Medulla oblongata (tissue), 1 donor: ENCODE measurements at regions not wholly inside any gene's neighbourhood (a gene's known extent, or its start where the extent isn't known, plus 50 kb on each side); places are given as distances from the start of the nearest gene placed in this dataset.
"Not testable (repeated sequence)": the region's sequence is repeated elsewhere in the genome, so short reads cannot be mapped to it uniquely, and the experiment has no call there.

Source experiments
- DNase-seq: peaks from one replicate; pipeline ENCODE4 v3.0.0-alpha.2; 2015; ENCODE audit errors: extremely low spot score

DNA sequence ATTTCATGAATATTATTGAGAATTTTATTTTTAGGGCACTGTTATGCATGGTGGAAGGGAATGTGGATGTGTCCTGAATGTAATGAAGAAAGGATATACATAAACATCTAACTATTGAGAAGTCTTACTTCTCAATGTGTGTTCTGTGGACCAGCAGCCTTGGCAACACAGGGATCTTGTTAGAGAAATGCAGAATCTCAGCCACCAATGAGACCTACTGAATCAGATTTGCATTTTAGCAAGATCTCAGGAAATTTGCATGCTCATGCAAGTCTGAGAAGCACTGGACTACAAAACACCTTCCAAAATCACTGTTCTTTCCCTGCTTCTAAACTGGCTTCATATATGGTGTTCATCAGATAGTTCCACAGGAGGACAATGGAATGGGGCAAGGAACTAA is 139.7 kb upstream of the WDFY3 start:
- DNase-seq = no peak

DNA sequence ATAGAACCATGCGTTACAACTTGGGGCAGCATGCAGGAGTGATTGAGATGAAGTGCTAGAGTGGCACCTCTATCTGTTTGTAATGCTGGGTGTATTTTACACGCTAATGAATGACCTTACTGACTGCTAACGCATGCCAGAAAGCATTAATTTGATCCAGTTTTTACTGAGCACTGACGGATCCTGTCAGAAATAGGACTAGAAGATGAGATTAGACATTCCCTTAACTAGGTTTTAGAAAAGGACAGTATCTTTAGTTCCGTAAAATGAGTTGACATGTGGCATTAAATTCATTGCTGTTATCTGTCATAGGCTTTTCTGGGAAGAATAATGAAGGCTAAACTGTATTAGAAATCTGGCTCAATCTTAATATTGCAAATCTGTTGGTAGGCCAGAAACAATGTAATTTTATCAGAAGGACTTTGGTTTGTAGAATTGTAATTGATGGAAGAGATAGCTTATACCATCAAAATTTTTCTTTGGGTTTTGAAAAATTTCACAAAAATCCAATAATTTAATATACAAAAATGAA is 140.4 kb upstream of the WDFY3 start:
- DNase-seq = no peak

DNA sequence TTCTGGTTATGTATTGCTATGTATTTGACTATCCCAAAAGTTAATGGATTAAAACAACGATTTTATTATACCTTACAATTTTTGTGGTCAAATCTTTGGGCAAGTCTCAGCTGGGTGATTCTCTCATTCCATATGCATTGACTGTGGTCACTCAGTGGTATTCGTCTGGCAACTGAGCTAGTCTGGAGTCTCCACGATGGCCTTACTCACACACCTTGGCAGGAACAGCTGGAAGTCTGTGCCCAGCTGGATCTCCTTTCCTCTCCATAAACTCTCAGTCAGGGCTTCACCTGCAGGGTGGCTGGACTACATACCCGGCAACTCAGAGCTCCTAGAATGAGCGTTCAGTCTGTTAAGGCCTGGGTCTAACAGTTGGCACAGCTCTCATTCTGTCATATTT is 141.1 kb upstream of the WDFY3 start:
- DNase-seq = no peak

- no peak for DNase-seq
Measured at GRCh38 chr4:85113706-85114105, 147.2 kb upstream of the WDFY3 start.

- no peak for DNase-seq
Measured at GRCh38 chr4:85114526-85114925, 148.0 kb upstream of the WDFY3 start.

DNA sequence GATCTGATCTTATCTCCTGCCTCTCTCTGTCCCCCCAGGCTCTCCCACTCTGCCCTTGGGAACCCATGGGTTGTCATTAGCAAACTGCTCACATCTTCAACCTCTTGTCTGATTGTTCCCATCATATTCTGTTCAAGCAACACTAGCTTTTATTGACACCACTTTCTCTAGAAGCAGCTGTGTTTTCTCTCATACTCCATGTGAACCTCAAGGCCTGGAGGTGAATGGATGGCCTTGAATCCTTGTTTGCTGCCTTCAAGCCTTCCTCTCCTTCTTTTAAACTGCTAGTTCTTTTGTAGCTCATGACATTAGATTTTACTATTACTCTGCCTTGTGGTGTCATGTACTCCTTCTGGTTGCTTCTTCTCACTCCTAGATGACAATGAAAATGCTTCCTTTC is 149.5 kb upstream of the WDFY3 start:
- DNase-seq = no peak

- DNase-seq = no peak
Measured at GRCh38 chr4:85125688-85126087, 159.2 kb upstream of the WDFY3 start.

- DNase-seq = no peak
Measured at GRCh38 chr4:85126991-85127591, 160.6 kb upstream of the WDFY3 start.

DNA sequence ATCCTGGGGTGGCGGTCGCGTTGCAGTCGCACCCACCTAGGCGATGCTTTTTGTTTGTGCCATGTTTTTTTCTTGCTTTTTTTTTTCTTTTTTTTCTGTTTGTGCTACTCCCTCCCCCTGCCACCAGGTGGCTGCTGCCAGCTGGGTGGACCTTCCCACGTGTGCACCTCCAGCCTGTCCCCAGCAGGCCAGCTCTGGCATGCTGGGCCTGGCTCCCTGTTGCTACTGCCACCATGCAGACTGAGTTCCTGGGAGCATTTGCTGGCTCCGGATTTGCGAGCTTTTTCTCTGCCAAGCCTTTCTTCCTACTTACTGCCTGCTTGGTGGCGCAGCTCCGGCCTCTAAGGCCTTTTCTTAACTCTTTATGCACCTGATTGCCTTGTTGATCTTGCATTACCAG is 161.2 kb upstream of the WDFY3 start:
- DNase-seq = no peak

DNA sequence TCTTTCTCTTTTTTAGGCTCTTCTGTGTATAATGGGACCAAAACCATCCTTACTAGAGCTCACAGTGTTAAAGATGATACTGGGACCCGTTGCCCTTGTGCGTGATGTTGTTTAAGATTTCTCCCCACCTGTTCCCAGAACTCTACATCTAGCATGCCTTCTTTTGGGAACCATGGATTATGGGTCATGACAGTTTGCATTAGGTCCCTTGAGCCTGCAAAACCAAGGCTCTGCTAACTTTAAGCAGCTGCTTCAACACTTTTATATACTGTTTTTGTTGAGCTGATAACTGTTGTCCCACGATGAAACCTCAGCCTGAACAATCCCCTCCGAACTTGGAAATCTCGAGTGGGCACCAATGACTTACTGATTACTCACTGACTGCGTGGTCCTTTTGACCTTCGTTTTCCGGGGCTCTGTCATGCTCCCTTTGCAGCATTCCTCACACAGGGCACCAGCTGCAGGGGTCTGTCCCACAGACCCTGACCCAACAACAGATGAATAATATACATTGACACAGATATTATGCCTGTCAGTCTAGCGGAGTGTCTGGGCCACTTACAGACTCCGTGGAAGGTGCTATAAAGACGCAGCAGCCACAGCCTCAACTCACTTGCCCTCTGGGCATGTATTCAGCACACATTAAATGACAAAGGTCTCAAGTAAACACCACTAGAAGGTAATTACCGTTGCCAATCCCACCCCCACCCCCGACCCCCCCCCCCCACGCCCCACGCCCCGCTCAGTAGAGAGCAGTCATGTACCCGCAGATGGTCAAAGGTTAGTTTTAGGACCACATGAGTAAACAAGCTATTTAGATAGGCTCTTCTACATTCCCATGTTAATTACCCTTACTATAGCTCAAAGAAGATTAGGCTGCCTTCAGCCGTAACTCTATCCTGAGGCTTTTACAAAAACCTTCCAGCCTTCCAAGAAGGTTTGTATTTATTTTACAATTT is 162.0 kb upstream of the WDFY3 start:
- DNase-seq = no peak

GRCh38 chr4:85129354-85130125 is 163.1 kb upstream of the WDFY3 start:
- not testable (repeated sequence) for DNase-seq

GRCh38 chr4:85132117-85132516 is 165.6 kb upstream of the WDFY3 start:
- no peak for DNase-seq

DNA sequence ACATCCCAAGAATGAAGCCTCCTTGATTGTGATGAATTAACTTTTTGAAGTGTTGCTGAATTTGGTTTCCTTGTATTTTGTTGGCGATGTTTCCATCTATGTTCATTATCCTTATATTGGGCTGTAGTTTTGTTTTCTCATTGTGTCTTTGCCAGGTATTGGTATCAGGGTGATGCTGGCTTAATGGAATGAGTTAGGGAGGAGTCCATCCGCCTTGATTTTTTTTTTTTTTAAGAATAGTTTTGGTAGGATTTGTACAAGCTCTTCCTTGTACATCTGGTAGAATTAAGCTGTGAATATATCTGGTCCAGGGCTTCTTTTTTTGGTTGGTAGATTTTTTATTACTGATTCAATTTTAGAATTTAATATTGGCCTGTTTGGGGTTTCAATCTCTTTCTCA is 166.1 kb upstream of the WDFY3 start:
- DNase-seq = no peak

DNA sequence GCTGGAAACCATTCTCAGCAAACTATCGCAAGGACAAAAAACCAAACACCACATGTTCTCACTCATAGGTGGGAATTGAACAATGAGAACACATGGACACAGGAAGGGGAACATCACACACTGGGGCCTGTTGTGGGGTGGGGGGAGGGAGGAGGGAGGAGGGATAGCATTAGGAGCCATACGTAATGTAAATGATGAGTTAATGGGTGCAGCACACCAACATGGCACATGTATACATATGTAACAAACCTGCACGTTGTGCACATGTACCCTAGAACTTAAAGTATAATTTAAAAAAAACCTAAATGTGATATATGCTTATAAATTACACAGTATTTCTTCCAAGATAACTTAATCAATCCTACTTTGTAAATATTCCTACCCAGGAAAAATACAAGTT is 173.3 kb upstream of the WDFY3 start:
- DNase-seq = not testable (repeated sequence)

DNA sequence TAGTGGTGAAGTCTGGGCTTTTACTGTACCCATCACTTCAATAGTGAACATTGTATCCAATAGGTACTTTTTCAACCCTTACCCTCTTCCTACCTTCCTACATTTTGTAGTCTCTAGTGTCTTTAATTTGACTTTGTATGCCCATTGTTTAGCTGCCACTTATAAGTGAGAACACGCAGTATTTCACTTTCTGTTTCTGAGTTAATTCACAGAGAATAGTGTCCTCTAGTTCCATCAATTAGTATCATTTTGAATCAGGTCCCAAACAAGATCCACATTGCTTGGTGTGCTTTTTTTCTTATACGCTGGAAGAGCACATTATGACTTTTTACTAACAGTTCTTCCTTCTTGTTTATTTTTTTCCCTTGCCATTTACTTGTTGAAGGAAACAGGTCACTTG is 176.0 kb upstream of the WDFY3 start:
- DNase-seq = peak; percentile 29

GRCh38 chr4:85147481-85148076 is 181.1 kb upstream of the WDFY3 start:
- DNase-seq = peak; percentile 91

- DNase-seq = no peak
Measured at GRCh38 chr4:85149676-85150075, 183.2 kb upstream of the WDFY3 start.

GRCh38 chr4:85151371-85151770 is 184.9 kb upstream of the WDFY3 start:
- no peak for DNase-seq

- no peak for DNase-seq
Measured at GRCh38 chr4:85151786-85152185, 185.3 kb upstream of the WDFY3 start.

DNA sequence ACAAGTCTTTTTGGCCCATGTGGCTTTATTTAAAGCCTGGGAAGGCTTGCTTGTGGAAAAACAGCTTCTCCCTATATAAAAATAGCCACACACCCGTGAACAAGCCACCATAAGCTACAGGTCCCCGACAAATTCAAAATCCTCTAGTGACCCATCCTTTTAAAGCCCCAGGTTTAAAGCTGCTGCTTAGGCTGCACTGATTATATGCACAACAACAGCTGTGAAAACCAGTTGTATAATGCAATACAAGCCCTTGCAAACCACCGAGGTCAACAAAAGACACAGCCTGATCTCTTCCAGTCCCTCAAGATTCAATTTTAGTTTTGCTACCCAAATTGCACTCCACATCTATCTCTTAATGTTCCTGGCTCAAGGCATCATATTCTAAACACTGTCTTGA is 186.0 kb upstream of the WDFY3 start:
- DNase-seq = no peak

GRCh38 chr4:85153221-85153620 is 186.7 kb upstream of the WDFY3 start:
- no peak for DNase-seq

DNA sequence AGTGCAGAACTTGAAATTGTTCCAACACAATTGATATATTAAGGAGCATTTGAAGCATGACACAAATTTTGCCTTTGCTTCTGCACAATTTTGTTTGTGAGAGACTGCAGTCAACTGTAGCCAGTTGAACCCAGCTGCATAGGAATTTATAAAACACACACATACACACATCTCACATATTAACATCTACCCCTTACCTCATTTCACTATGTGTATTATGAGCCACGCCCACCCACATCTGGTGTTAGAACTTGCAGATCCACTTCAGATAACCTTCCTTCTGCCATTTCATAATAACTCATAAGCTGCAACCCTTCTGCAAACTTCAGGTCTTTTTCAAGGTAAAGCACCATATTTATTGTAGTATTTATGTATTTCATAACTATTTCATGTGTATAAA is 188.1 kb upstream of the WDFY3 start:
- DNase-seq = no peak
